B cell (primary cell): ENCODE measurements at regions not wholly inside any gene's neighbourhood (a gene's known extent, or its start where the extent isn't known, plus 50 kb on each side); places are given as distances from the start of the nearest gene placed in this dataset.

Experiments used
- ATAC-seq: fragments of 200-7000 bp; cut with Tn5 transposase; one replicate; pipeline ENCODE4 v1.10.0; 2021; ENCODE audit warnings: low read depth, mild to moderate bottlenecking, moderate number of reproducible peaks, moderate library complexity
- CTCF ChIA-PET: fragments of 350-600 bp; sonication (Branson Sonifier 250); formaldehyde crosslinking; loops from one replicate; lab custom pipeline; 2021; ENCODE audit warnings: antibody characterized with exemption, inconsistent platforms; lab: Charles Lee
- POLR2A ChIA-PET: fragments of 350-600 bp; sonication (Branson Sonifier 250); formaldehyde crosslinking; loops from one replicate; lab custom pipeline; 2021; ENCODE audit warnings: antibody characterized with exemption; lab: Charles Lee
- DNase-seq: peaks from one replicate; pipeline ENCODE4 v3.0.0; 2013
- H2AFZ ChIP-seq: 2 replicates; pipeline ENCODE4 v1.6.1; 2012; ENCODE audit warnings: mild to moderate bottlenecking, low read depth, low read length; ENCODE audit not compliant: insufficient read depth, poor library complexity, severe bottlenecking
- H3K27ac ChIP-seq, 2 donors: 1 replicate in 1 of 2; 2 replicates in 1 of 2; pipeline ENCODE4 v1.5.1; 2012 to 2013; ENCODE audit warnings: low read length in 2 of 2, mild to moderate bottlenecking in 2 of 2, moderate library complexity in 1 of 2
- H3K27me3 ChIP-seq, 4 experiments: fragments of 200-600 bp in 1 of 4; sonication (generic) in 1 of 4; replicated peaks in 1 of 4; 1 replicate in 2 of 4; 2 replicates in 2 of 4; pipeline versions ENCODE4 v1.6.1 to v1.7.0; 2013 to 2016; ENCODE audit warnings: low read length in 3 of 4, mild to moderate bottlenecking in 2 of 4, mixed read lengths in 1 of 4, moderate library complexity in 1 of 4; ENCODE audit not compliant: insufficient read depth in 4 of 4, control insufficient read depth in 3 of 4; ENCODE audit errors: control extremely low read depth in 1 of 4
- H3K36me3 ChIP-seq, 2 experiments: replicated peaks in 1 of 2; 1 replicate in 1 of 2; 2 replicates in 1 of 2; pipeline versions ENCODE4 v1.6.1 to v1.7.1; 2013; ENCODE audit warnings: low read length in 1 of 2; ENCODE audit not compliant: insufficient read depth in 2 of 2, control insufficient read depth in 1 of 2; ENCODE audit errors: control extremely low read depth in 1 of 2, extremely low read depth in 1 of 2
- H3K4me1 ChIP-seq, 2 donors: fragments of 200-600 bp in 1 of 2; sonication (generic) in 1 of 2; 1 replicate in 1 of 2; 2 replicates in 1 of 2; pipeline versions ENCODE4 v1.5.1 to v1.6.1; 2013 to 2017; ENCODE audit warnings: low read length in 2 of 2; ENCODE audit not compliant: control insufficient read depth in 2 of 2, insufficient read depth in 2 of 2
- H3K4me2 ChIP-seq: replicated peaks from 2 replicates; pipeline ENCODE3; 2012; ENCODE audit warnings: mild to moderate bottlenecking, low read depth, low read length; ENCODE audit not compliant: poor library complexity, severe bottlenecking
- H3K4me3 ChIP-seq, 5 experiments: fragments of 200-600 bp in 1 of 5; sonication (generic) in 1 of 5; 1 replicate in 3 of 5; 2 replicates in 2 of 5; pipeline versions ENCODE4 v1.5.1 to v1.7.0; 2011 to 2016; ENCODE audit warnings: low read length in 4 of 5, mild to moderate bottlenecking in 4 of 5, low read depth in 2 of 5, control low read depth in 1 of 5, moderate library complexity in 1 of 5; ENCODE audit not compliant: insufficient read depth in 1 of 5; ENCODE audit errors: control extremely low read depth in 1 of 5, extremely low read depth in 1 of 5
- H3K79me2 ChIP-seq: fragments of 200-600 bp; sonication (generic); one replicate; pipeline ENCODE4 v1.6.0; 2016; ENCODE audit warnings: low read length; ENCODE audit not compliant: control insufficient read depth, insufficient read depth
- H3K9ac ChIP-seq: fragments of 200-600 bp; sonication (generic); 2 replicates; pipeline ENCODE4 v1.6.1; 2017; ENCODE audit warnings: mild to moderate bottlenecking, low read length, moderate library complexity
- H3K9me3 ChIP-seq, 3 donors: one replicate each; pipeline versions ENCODE4 v1.6.1 to v1.7.1; 2013; ENCODE audit warnings: low read length in 2 of 3; ENCODE audit not compliant: control insufficient read depth in 2 of 3, insufficient read depth in 1 of 3; ENCODE audit errors: control extremely low read depth in 1 of 3
- H4K20me1 ChIP-seq: 2 replicates; pipeline ENCODE4 v1.6.0; 2012; ENCODE audit warnings: mild to moderate bottlenecking, low read length; ENCODE audit not compliant: insufficient read depth, control insufficient read depth, poor library complexity, severe bottlenecking
- H3K27ac Mint-ChIP-seq: one replicate; pipeline ENCODE4 v1.8.0; 2021; ENCODE audit warnings: mixed read lengths
- H3K27me3 Mint-ChIP-seq: one replicate; pipeline ENCODE4 v1.8.0; 2021; ENCODE audit warnings: mixed read lengths
- H3K4me1 Mint-ChIP-seq: one replicate; pipeline ENCODE4 v1.8.0; 2021; ENCODE audit warnings: mixed read lengths
- H3K4me3 Mint-ChIP-seq: one replicate; pipeline ENCODE4 v1.8.0; 2021; ENCODE audit warnings: mixed read lengths
- H3K9me3 Mint-ChIP-seq: one replicate; pipeline ENCODE4 v1.8.0; 2022; ENCODE audit warnings: mixed read lengths; ENCODE audit not compliant: insufficient read depth
- EZH2 ChIP-seq: IDR thresholded peaks from 2 replicates; pipeline ENCODE4 v1.6.1; 2012; ENCODE audit warnings: borderline replicate concordance, low read depth, mild to moderate bottlenecking, moderate library complexity, low read length; ENCODE audit not compliant: insufficient read depth, poor library complexity, severe bottlenecking
- WGBS: methylation state at CpG from one replicate; pipeline ENCODE4 v1.1.5; 2013; ENCODE audit warnings: missing lambda C conversion rate; ENCODE audit not compliant: insufficient coverage; 5-methylcytosine and 5-hydroxymethylcytosine counted together
- intact Hi-C: fragments of 100-400 bp; cut with micrococcal nuclease; formaldehyde crosslinking; loops from one replicate; pipeline ENCODE4 v1.10.0; 2022
- TF ChIP-seq, protein P1 (sequence below): fragments of 200-600 bp; IDR thresholded peaks from one replicate; pipeline ENCODE4 v1.8.0; 2022; ENCODE audit warnings: antibody characterized with exemption, mild to moderate bottlenecking

DNA sequence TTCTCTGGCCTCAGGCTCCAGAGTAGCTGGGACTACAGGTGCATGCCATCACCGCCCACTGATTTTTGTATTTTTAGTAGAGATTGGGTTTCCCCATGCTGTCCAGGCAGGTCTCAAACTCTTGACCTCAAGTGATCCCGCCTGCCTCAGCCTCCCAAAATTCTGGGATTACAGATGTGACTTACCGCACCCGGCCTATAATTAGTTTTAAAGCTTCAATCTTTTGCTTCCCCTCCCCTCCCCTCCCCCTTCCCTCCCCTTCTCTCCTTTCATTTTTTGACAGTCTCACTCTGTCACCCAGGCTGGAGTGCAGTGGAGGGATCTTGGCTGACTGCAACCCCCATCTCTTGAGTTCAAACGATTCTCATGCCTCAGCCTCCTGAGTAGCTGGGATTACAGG, 433.3 kb upstream of the EDIL3 start:
- peaks cover 0 to 3% (median 0%) of the 10 kb centered on the region in 3 donors for H3K9me3 ChIP-seq
- H4K20me1 ChIP-seq, result no peaks in the 10 kb centered on the region
- no peaks in the 10 kb centered on the region for H3K79me2 ChIP-seq
- intact Hi-C loops, result no loop called here
- ATAC-seq, result no peak
- H3K4me2 ChIP-seq, result no peak overlapping the region
- H3K36me3 ChIP-seq, result no peaks in the 10 kb centered on the region
- H3K4me3 ChIP-seq, result no peak overlapping the region
- POLR2A ChIA-PET, result no interaction called here
- Mint-ChIP-seq H3K4me3 (no peak overlapping the region), H3K27ac (no peak overlapping the region), H3K4me1 (no peaks in the 10 kb centered on the region), H3K27me3 (no peaks in the 10 kb centered on the region), H3K9me3 (peaks cover 1% of the 10 kb centered on the region)
- TF ChIP-seq EZH2, result no peak
- TF ChIP-seq, protein P1, sequence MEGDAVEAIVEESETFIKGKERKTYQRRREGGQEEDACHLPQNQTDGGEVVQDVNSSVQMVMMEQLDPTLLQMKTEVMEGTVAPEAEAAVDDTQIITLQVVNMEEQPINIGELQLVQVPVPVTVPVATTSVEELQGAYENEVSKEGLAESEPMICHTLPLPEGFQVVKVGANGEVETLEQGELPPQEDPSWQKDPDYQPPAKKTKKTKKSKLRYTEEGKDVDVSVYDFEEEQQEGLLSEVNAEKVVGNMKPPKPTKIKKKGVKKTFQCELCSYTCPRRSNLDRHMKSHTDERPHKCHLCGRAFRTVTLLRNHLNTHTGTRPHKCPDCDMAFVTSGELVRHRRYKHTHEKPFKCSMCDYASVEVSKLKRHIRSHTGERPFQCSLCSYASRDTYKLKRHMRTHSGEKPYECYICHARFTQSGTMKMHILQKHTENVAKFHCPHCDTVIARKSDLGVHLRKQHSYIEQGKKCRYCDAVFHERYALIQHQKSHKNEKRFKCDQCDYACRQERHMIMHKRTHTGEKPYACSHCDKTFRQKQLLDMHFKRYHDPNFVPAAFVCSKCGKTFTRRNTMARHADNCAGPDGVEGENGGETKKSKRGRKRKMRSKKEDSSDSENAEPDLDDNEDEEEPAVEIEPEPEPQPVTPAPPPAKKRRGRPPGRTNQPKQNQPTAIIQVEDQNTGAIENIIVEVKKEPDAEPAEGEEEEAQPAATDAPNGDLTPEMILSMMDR, result no peak
- H3K27me3 ChIP-seq, result no peaks in the 10 kb centered on the region
- CTCF ChIA-PET, result no interaction called here
- 100% methylated on average over 1 of the region's 5 CpGs for WGBS
- H3K4me1 ChIP-seq, result no peaks in the 10 kb centered on the region
- no peak overlapping the region for H3K27ac ChIP-seq
- no peak overlapping the region for H2AFZ ChIP-seq
- DNase-seq, result no peak
- H3K9ac ChIP-seq, result no peak overlapping the region

- Histone ChIP-seq H3K4me1 (no peaks in the 10 kb centered on the region), H3K79me2 (no peaks in the 10 kb centered on the region), H3K4me2 (no peak overlapping the region), H3K27ac (no peak overlapping the region), H3K27me3 (no peaks in the 10 kb centered on the region), H2AFZ (no peak overlapping the region), H4K20me1 (no peaks in the 10 kb centered on the region), H3K9me3 (peaks cover 0 to 7% (median 0%) of the 10 kb centered on the region in 3 donors), H3K36me3 (no peaks in the 10 kb centered on the region), H3K4me3 (no peak overlapping the region), H3K9ac (no peak overlapping the region)
- Mint-ChIP-seq H3K4me1 (no peaks in the 10 kb centered on the region), H3K27ac (no peak overlapping the region), H3K27me3 (no peaks in the 10 kb centered on the region), H3K9me3 (peaks cover 3% of the 10 kb centered on the region), H3K4me3 (no peak overlapping the region)
- TF ChIP-seq, protein P1, result no peak
- TF ChIP-seq EZH2, result no peak
- DNase-seq (no peak), ATAC-seq (no peak)
- intact Hi-C loops, result no loop called here
- 95% methylated on average over 2 of the region's 4 CpGs for WGBS
- CTCF ChIA-PET, result no interaction called here
- POLR2A ChIA-PET, result no interaction called here
Measured at GRCh38 chr5:84816746-84817547, 432.3 kb upstream of the EDIL3 start.
